Pancreas (tissue), 10 donors: ENCODE measurements at regions not wholly inside any gene's neighbourhood (a gene's known extent, or its start where the extent isn't known, plus 50 kb on each side); places are given as distances from the start of the nearest gene placed in this dataset.

Source experiments
- ATAC-seq, 4 donors: fragments of 200-7000 bp; cut with Tn5 transposase; one replicate each; pipeline versions ENCODE4 v1.8.0 to v1.9.1; 2020; ENCODE audit warnings: mild to moderate bottlenecking in 4 of 4, moderate library complexity in 4 of 4
- DNase-seq, 6 donors: peaks; one replicate each; pipeline ENCODE4 v3.0.0-alpha.2; 2020
- FAIRE-seq: peaks from 2 replicates; lab custom pipeline; 2012; peaks lifted over from hg19 to GRCh38; lab: Jason Lieb, UNC
- H3K27ac ChIP-seq, 4 donors: fragments of 200-600 bp; sonication (generic); 1 replicate in 3 of 4; 2 replicates in 1 of 4; pipeline versions ENCODE4 v1.5.0 to v1.8.0; 2020
- H3K27me3 ChIP-seq, 4 donors: fragments of 200-600 bp; one replicate each; pipeline ENCODE4 v1.8.0; 2021
- H3K36me3 ChIP-seq, 3 donors: fragments of 200-600 bp; sonication (generic) in 1 of 3; one replicate each; pipeline versions ENCODE4 v1.5.0 to v1.8.0; 2020 to 2021
- H3K4me1 ChIP-seq, 3 donors: fragments of 200-600 bp; one replicate each; pipeline ENCODE4 v1.8.0; 2021
- H3K4me3 ChIP-seq, 4 donors: fragments of 200-600 bp; sonication (generic) in 2 of 4; one replicate each; pipeline versions ENCODE4 v1.5.0 to v1.8.0; 2020 to 2021
- H3K9me3 ChIP-seq, 4 donors: fragments of 200-600 bp; one replicate each; pipeline ENCODE4 v1.8.0; 2021
- CTCF ChIP-seq, 4 donors: fragments of 200-600 bp; sonication (generic) in 3 of 4; IDR thresholded peaks; one replicate each; pipeline versions ENCODE4 v1.5.0 to v1.8.0; 2021; ENCODE audit warnings: antibody characterized with exemption in 4 of 4
- WGBS, 2 donors: extraction: QIAGEN DNeasy Blood & Tissue Kit; methylation state at CpG; one replicate each; pipeline ENCODE4 v1.1.7; 2013; 5-methylcytosine and 5-hydroxymethylcytosine counted together
- intact Hi-C, 3 donors: fragments of 100-400 bp; cut with DNase I; formaldehyde crosslinking; loops; one replicate each; pipeline versions ENCODE4 v1.11.1 to v1.14.2; 2022
- donor health status: healthy with polysubstance abuse.
- donor health status: DM: no; HTN: no; CAD: no; lungs with moderate emphysema.
- donor health status: DM: no; HTN: no; CAD: no.
- donor health status: control.
- donor health status: control.
- donor health status: Bipolar disorder and iron deficiency.
- donor health status: DM: yes; HTN: yes; CAD: no.
- donor health status: DM: no; HTN: no; CAD: no.
- donor health status: DM: no; HTN: no; CAD: no.
- donor health status: DM: yes; HTN: yes; CAD: no.

DNA sequence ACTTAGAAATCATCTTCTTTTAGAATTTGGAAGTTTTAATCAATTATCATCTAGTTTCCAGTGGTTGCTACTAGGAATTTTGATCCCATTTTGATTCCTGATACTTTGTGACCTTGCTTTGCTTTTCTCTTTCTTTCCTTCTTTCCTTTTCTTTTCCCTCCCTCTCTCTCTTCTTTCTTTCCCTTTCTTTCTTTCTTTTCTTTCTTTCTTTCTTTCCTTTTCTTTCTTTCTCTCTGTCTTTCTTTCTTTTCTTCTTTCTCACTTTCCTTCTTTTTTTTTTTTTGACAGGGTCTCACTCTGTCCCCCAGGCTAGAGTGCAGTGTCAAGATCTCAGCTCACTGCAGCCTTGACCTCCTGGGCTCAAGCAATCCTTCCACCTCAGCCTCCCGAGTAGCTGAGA lies 81.5 kb upstream of the OSBPL8 start:
- ATAC-seq, result no peak
- intact Hi-C loops, result no loop called here
- H3K4me1 ChIP-seq, result no peaks in the 10 kb centered on the region
- H3K4me3 ChIP-seq, result no peak overlapping the region
- no peak overlapping the region for H3K27ac ChIP-seq
- DNase-seq, result no peak
- 59 to 75% methylated on average over 1 of the region's 1 CpG for WGBS, 2 donors
- H3K36me3 ChIP-seq, result no peaks in the 10 kb centered on the region
- FAIRE-seq, result no peak
- no peaks in the 10 kb centered on the region for H3K27me3 ChIP-seq
- TF ChIP-seq CTCF (IDR thresholded peaks at IDR 0.05), result no peak
- H3K9me3 ChIP-seq, result no peaks in the 10 kb centered on the region

DNA sequence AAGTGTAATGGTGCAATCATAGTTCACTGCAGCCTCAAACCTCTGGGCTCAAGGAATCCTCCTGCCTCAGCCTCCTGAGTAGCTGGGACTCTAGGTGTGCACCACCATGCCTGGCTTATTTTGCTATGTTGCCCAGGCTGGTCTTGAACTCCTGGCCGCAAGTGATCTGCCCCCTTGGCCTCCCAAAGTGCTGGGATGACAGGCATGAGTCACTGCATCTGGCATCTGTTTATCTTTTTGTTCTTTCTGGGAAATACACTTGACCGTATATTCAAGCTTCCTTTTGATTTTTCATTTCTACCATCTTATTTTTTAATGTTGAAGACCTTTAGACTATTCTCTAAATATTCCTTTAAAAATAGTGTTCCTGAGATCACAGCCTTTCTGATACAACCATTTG lies 82.4 kb upstream of the OSBPL8 start:
- no peak overlapping the region for H3K27ac ChIP-seq
- no peaks in the 10 kb centered on the region for H3K4me1 ChIP-seq
- H3K9me3 ChIP-seq, result no peaks in the 10 kb centered on the region
- no peak for ATAC-seq
- 81 to 88% methylated on average over 2 of the region's 2 CpGs for WGBS, 2 donors
- no peak for DNase-seq
- no peak for FAIRE-seq
- no peak overlapping the region for H3K4me3 ChIP-seq
- H3K36me3 ChIP-seq, result no peaks in the 10 kb centered on the region
- intact Hi-C loops, result no loop called here
- H3K27me3 ChIP-seq, result no peaks in the 10 kb centered on the region
- TF ChIP-seq CTCF (IDR thresholded peaks at IDR 0.05), result no peak

- FAIRE-seq (no peak), DNase-seq (no peak), ATAC-seq (no peak)
- H3K36me3 ChIP-seq, result no peaks in the 10 kb centered on the region
- H3K9me3 ChIP-seq, result no peaks in the 10 kb centered on the region
- no peaks in the 10 kb centered on the region for H3K27me3 ChIP-seq
- H3K4me1 ChIP-seq, result no peaks in the 10 kb centered on the region
- no peak overlapping the region for H3K4me3 ChIP-seq
- TF ChIP-seq CTCF (IDR thresholded peaks at IDR 0.05), result no peak
- no peak overlapping the region for H3K27ac ChIP-seq
- intact Hi-C loops, result no loop called here
Observed at GRCh38 chr12:76643438-76643837, 83.9 kb upstream of the OSBPL8 start.

- Histone ChIP-seq H3K9me3 (no peaks in the 10 kb centered on the region), H3K27me3 (no peaks in the 10 kb centered on the region), H3K27ac (no peak overlapping the region), H3K36me3 (no peaks in the 10 kb centered on the region), H3K4me3 (no peak overlapping the region), H3K4me1 (no peaks in the 10 kb centered on the region)
- WGBS, 2 donors, result 86 to 94% methylated on average over 7 of the region's 7 CpGs
- ATAC-seq (no peak), DNase-seq (peak in 1 of 6 donors; percentile 55), FAIRE-seq (no peak)
- TF ChIP-seq CTCF (IDR thresholded peaks at IDR 0.05), result no peak
- intact Hi-C loops, result no loop called here
Observed at GRCh38 chr12:76644950-76645349, 85.4 kb upstream of the OSBPL8 start.

GRCh38 chr12:76645934-76646333 lies 86.4 kb upstream of the OSBPL8 start:
- no peak for FAIRE-seq
- TF ChIP-seq CTCF (IDR thresholded peaks at IDR 0.05), result no peak
- Histone ChIP-seq H3K9me3 (no peaks in the 10 kb centered on the region), H3K27ac (no peak overlapping the region), H3K4me1 (no peaks in the 10 kb centered on the region), H3K36me3 (no peaks in the 10 kb centered on the region), H3K4me3 (no peak overlapping the region), H3K27me3 (no peaks in the 10 kb centered on the region)
- 93 to 96% methylated on average over 3 of the region's 3 CpGs for WGBS, 2 donors
- intact Hi-C loops, result no loop called here
- peak in 1 of 6 donors; percentile 48 for DNase-seq
- no peak for ATAC-seq
